Activated T-helper 2 cell treated with anti-CD3 and anti-CD28 coated beads, Interferon-gamma antibody, Interleukin-2, Interleukin-4, amounts not matched to agents 10 μg/mL and 5 μg/mL and 100 μg/mL, durations not matched to agents 14 hours and 24 hours and 36 hours (primary cell): ENCODE measurements at regions not wholly inside any gene's neighbourhood (a gene's known extent, or its start where the extent isn't known, plus 50 kb on each side); places are given as distances from the start of the nearest gene placed in this dataset.
"Not testable (repeated sequence)": the region's sequence is repeated elsewhere in the genome, so short reads cannot be mapped to it uniquely, and the experiment has no call there.

Experiments
- DNase-seq: peaks from one replicate; pipeline ENCODE4 v3.0.0; 2021; ENCODE audit warnings: low spot score
- H3K27ac Mint-ChIP-seq: one replicate; pipeline ENCODE4 v1.8.0; 2021; ENCODE audit warnings: mixed read lengths
- H3K27me3 Mint-ChIP-seq: one replicate; pipeline ENCODE4 v1.8.0; 2021; ENCODE audit warnings: low read depth, mixed read lengths
- H3K36me3 Mint-ChIP-seq: one replicate; pipeline ENCODE4 v1.8.0; 2021; ENCODE audit warnings: low read depth, mixed read lengths
- H3K4me1 Mint-ChIP-seq: one replicate; pipeline ENCODE4 v1.8.0; 2021; ENCODE audit warnings: low read depth, mixed read lengths
- H3K4me3 Mint-ChIP-seq: one replicate; pipeline ENCODE4 v1.8.0; 2021; ENCODE audit warnings: low read depth, mild to moderate bottlenecking, moderate library complexity, mixed read lengths
- H3K9me3 Mint-ChIP-seq: one replicate; pipeline ENCODE4 v1.8.0; 2021; ENCODE audit warnings: mixed read lengths
- intact Hi-C: fragments of 100-400 bp; cut with micrococcal nuclease; formaldehyde crosslinking; loops from one replicate; pipeline ENCODE4 v1.15.1; 2023

- no peaks in the 10 kb centered on the region for H3K36me3 Mint-ChIP-seq
- H3K4me3 Mint-ChIP-seq = no peak overlapping the region
- intact Hi-C loops = no loop called here
- no peak overlapping the region for H3K27ac Mint-ChIP-seq
- no peaks in the 10 kb centered on the region for H3K4me1 Mint-ChIP-seq
- no peak for DNase-seq
- no peaks in the 10 kb centered on the region for H3K27me3 Mint-ChIP-seq
- peaks cover 14% of the 10 kb centered on the region for H3K9me3 Mint-ChIP-seq
Observed at GRCh38 chr13:65265988-65266387, 1964.1 kb downstream of the PCDH9 start.

- Mint-ChIP-seq H3K4me3 (no peak overlapping the region), H3K27ac (no peak overlapping the region), H3K4me1 (no peaks in the 10 kb centered on the region), H3K27me3 (no peaks in the 10 kb centered on the region), H3K9me3 (peaks cover 12% of the 10 kb centered on the region), H3K36me3 (no peaks in the 10 kb centered on the region)
- intact Hi-C loops = no loop called here
- DNase-seq = no peak
Observed at GRCh38 chr13:65264066-65264465, 1966.1 kb downstream of the PCDH9 start.

DNA sequence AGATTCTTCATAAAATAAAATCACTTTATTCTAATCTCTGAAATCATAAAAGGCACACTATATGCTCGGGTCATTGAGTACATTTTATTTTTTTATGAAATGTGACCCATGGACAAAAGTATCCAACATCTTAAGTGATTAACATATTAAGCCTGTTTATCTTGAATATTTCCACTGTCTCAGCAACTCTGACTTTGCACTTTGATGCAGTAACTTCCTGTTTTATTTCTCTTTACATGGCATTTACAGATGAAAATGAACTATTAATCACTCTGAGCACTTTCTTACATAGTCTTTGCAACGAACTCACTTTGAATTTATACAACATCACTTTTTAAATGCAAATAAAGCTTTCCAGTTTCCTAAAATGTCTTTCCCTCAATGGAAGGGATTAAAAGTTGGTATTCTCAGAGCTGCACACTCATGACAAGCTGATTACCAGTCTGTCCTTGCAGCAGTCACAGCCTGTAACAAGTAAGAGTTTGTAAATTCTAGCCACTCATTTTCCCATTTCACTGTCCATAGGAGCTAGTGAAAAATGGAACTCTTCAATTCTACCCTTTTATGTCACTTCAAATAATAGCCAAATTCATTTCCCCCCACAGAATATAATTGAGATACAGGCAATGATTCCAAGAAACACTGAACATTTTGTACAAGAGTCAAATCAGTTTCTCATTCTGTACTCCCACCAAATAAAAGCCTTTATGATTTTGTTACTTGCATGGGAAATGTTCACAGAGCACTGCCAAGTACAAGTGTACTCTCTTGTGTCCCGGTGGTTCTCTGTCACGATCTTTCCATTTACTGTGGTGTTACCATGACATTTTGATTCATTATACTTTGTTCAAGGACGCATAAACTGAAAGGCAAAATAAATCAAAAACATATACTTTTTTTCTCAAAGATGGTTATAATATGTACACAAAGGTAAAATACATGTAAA lies 1968.9 kb downstream of the PCDH9 start:
- H3K4me1 Mint-ChIP-seq = no peaks in the 10 kb centered on the region
- no peak overlapping the region for H3K4me3 Mint-ChIP-seq
- no peak for DNase-seq
- H3K36me3 Mint-ChIP-seq = no peaks in the 10 kb centered on the region
- H3K27ac Mint-ChIP-seq = no peak overlapping the region
- intact Hi-C loops = no loop called here
- H3K27me3 Mint-ChIP-seq = no peaks in the 10 kb centered on the region
- H3K9me3 Mint-ChIP-seq = peaks cover 15% of the 10 kb centered on the region

DNA sequence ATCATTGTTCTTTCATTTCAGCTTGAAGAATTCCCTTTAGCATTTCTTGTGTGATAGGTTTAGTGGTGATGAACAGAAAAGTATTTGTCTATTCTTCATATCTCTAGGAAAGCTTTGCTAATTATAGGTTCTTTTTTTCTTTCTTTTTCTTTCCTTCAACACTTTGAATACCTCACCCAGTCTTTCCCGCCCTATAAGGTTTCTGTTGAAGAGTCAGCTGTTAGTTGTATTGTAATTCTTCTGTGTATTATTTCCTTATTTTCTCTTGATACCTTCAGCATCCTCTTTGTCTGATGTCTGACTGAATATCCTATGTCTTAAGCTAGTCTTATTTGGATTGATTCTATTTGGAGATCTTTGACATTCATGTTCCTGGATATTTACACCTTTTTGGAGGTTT lies 1989.4 kb downstream of the PCDH9 start:
- intact Hi-C loops = no loop called here
- Mint-ChIP-seq H3K4me1 (no peaks in the 10 kb centered on the region), H3K27ac (no peak overlapping the region), H3K27me3 (no peaks in the 10 kb centered on the region), H3K36me3 (no peaks in the 10 kb centered on the region), H3K9me3 (peaks cover 45% of the 10 kb centered on the region), H3K4me3 (no peak overlapping the region)
- no peak for DNase-seq

DNA sequence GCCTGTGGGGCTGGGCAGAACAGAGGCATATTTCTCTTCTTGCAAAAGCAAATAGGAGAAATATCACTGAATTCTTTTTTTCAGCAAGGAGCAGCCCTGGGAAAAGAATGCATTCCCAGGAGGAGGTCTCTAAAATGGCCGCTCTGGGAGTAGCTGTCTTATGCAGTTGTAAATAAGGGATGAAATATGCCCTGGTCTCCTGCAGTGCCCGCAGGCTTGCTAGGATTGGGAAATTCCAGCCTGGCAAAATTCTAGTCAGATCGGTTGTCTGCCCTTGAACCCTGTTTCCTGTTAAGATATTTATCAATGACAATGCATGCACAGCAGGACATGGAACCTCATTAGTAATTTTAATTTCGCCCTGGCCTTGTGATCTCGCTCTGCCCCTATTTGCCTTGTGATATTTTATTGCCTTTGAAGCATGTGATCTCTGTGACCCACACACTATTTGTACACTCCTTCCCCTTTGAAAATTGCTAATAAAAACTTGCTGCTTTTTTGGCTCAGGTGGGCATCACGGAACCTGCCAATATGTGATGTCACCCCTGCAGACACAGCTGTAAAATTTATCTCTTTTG lies 1993.2 kb downstream of the PCDH9 start:
- H3K27ac Mint-ChIP-seq = no peak overlapping the region
- H3K9me3 Mint-ChIP-seq = peaks cover 41% of the 10 kb centered on the region
- H3K4me3 Mint-ChIP-seq = no peak overlapping the region
- intact Hi-C loops = no loop called here
- no peak for DNase-seq
- H3K4me1 Mint-ChIP-seq = no peaks in the 10 kb centered on the region
- no peaks in the 10 kb centered on the region for H3K36me3 Mint-ChIP-seq
- no peaks in the 10 kb centered on the region for H3K27me3 Mint-ChIP-seq

GRCh38 chr13:65217471-65217995 lies 2012.6 kb downstream of the PCDH9 start:
- Mint-ChIP-seq H3K27me3 (no peaks in the 10 kb centered on the region), H3K27ac (no peak overlapping the region), H3K36me3 (no peaks in the 10 kb centered on the region), H3K4me3 (no peak overlapping the region), H3K9me3 (peaks cover 14% of the 10 kb centered on the region), H3K4me1 (no peaks in the 10 kb centered on the region)
- intact Hi-C loops = no loop called here
- no peak for DNase-seq

GRCh38 chr13:65202845-65203244 lies 2027.3 kb downstream of the PCDH9 start:
- H3K27ac Mint-ChIP-seq, intact Hi-C loops, H3K4me1 Mint-ChIP-seq, H3K36me3 Mint-ChIP-seq, H3K27me3 Mint-ChIP-seq, DNase-seq, H3K4me3 Mint-ChIP-seq: not testable (repeated sequence)
- peaks cover 33% of the 10 kb centered on the region for H3K9me3 Mint-ChIP-seq

DNA sequence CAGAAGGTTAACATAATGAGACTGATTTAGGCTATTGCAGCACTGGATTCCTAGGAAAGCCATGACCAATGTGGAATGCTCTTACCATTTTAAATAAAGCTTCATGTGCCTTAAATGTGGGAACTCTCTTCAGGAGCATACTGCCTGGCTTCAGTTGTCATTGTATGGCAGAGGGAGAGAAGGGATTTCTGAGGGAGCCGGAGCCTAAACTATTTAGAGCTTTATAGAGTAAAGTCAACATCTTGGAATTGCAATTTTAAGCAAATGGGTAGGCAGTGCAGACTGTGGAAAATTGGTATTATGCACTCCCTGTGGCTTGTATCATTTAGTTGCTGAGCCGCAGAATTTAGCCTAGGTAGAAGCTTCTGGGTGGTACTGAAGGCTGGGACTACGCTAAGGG lies 2041.4 kb downstream of the PCDH9 start:
- no peak for DNase-seq
- no peak overlapping the region for H3K4me3 Mint-ChIP-seq
- no peaks in the 10 kb centered on the region for H3K4me1 Mint-ChIP-seq
- H3K27me3 Mint-ChIP-seq = no peaks in the 10 kb centered on the region
- H3K36me3 Mint-ChIP-seq = no peaks in the 10 kb centered on the region
- intact Hi-C loops = no loop called here
- peaks cover 41% of the 10 kb centered on the region for H3K9me3 Mint-ChIP-seq
- no peak overlapping the region for H3K27ac Mint-ChIP-seq

- Mint-ChIP-seq H3K27ac (no peak overlapping the region), H3K27me3 (no peaks in the 10 kb centered on the region), H3K36me3 (no peaks in the 10 kb centered on the region), H3K4me3 (no peak overlapping the region), H3K4me1 (no peaks in the 10 kb centered on the region), H3K9me3 (peaks cover 13% of the 10 kb centered on the region)
- intact Hi-C loops = no loop called here
- DNase-seq = no peak
Observed at GRCh38 chr13:65168026-65168425, 2062.1 kb downstream of the PCDH9 start.

GRCh38 chr13:65166675-65167074 lies 2063.5 kb downstream of the PCDH9 start:
- no peaks in the 10 kb centered on the region for H3K4me1 Mint-ChIP-seq
- no peak overlapping the region for H3K27ac Mint-ChIP-seq
- H3K36me3 Mint-ChIP-seq = no peaks in the 10 kb centered on the region
- no peak for DNase-seq
- no peak overlapping the region for H3K4me3 Mint-ChIP-seq
- peaks cover 23% of the 10 kb centered on the region for H3K9me3 Mint-ChIP-seq
- intact Hi-C loops = no loop called here
- H3K27me3 Mint-ChIP-seq = no peaks in the 10 kb centered on the region

DNA sequence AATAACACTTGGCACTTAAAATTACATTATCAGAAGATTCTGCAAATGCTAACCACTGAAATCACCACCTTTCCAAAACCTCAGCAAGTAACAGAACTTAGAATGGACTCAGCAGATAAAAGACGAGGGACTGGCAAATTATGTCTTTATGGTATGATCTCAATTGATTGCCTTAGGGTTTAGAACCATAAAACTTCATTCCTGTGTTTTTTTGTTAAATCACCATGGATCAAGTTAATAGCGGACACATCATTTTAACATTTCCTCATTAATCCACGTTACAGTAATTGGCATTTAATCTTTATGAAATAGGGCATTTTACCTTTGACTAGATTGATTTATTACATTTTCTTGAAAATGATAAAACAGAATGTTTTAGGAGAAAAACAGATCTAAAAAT lies 2070.3 kb downstream of the PCDH9 start:
- intact Hi-C loops = no loop called here
- H3K36me3 Mint-ChIP-seq = no peaks in the 10 kb centered on the region

DNA sequence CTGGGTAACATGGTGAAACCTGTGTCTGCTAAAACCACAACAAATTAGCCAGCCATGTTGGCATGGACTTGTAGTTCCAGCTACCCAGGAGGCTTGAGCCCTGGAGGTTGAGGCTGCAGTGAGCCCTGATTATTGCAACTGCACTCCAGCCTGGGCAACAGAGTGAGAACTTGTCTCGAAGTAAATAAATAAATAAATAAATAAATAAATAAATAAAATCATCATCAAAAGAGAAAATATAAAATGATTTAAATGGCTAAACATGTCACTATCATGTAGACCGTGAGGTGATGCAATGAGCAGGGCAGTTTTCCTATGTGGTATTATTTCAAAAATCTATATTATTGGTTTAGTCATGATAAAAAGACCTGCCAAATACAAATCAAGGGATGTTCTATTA lies 2074.3 kb downstream of the PCDH9 start:
- no peaks in the 10 kb centered on the region for H3K27me3 Mint-ChIP-seq
- intact Hi-C loops = no loop called here
- no peak for DNase-seq
- H3K27ac Mint-ChIP-seq = no peak overlapping the region
- H3K4me1 Mint-ChIP-seq = peaks cover 6% of the 10 kb centered on the region
- no peaks in the 10 kb centered on the region for H3K36me3 Mint-ChIP-seq
- peaks cover 38% of the 10 kb centered on the region for H3K9me3 Mint-ChIP-seq
- no peak overlapping the region for H3K4me3 Mint-ChIP-seq

More for the DNA sequence above, 2070.3 kb downstream of the PCDH9 start:
- Mint-ChIP-seq H3K4me3 (no peak overlapping the region), H3K27me3 (no peaks in the 10 kb centered on the region), H3K27ac (no peak overlapping the region), H3K9me3 (peaks cover 35% of the 10 kb centered on the region), H3K4me1 (no peaks in the 10 kb centered on the region)
- no peak for DNase-seq
